ENCODE measurements at regions not wholly inside any gene's neighbourhood (a gene's known extent, or its start where the extent isn't known, plus 50 kb on each side); places are given as distances from the start of the nearest gene placed in this dataset.

- DNase-seq (no peak), ATAC-seq (ENCODE audit: low read depth) (no peak)
- BruUV-seq (replicated peaks) = no TSS peak
- no peaks in the 10 kb centered on the region for H3K79me1 ChIP-seq (ENCODE audit: low read depth in 1 of 2, low read length in 2 of 2)
- no peak overlapping the region for H4K8ac ChIP-seq (ENCODE audit: low read depth in 2 of 2, low read length in 2 of 2)
- H4K5ac ChIP-seq (ENCODE audit: low read depth, low read length) = no peak overlapping the region
- H4K91ac ChIP-seq (ENCODE audit: insufficient read depth, low read depth, low read length) = no peak overlapping the region
- 35% methylated on average over 5 of the region's 8 CpGs; no CpG with 5 or more reads in 1 of the 2 experiments for WGBS, 2 experiments (ENCODE audit: extremely low coverage in 2 of 2, insufficient read length in 1 of 2)
- intact Hi-C loops (cut with micrococcal nuclease) = no loop called here
- dilution Hi-C loops (cut with HindIII; ENCODE audit: low sequenced_read_pairs, unreplicated experiment) = no loop called here
- in situ Hi-C loops (cut with MboI; ENCODE audit: low sequenced_read_pairs) = no loop called here
- H3K4me1 ChIP-seq (ENCODE audit: control insufficient read depth, insufficient read depth, low read length) = no peaks in the 10 kb centered on the region
- H3K56ac ChIP-seq (ENCODE audit: extremely low read depth, insufficient read depth, low read length) = no peak overlapping the region
- CTCF ChIA-PET = interaction anchor here (0.5 kb wide), 1 partner anchor 56 kb away, joined by 4 read pairs; no protein-coding TSS in a partner anchor
- no peak overlapping the region for H2BK15ac ChIP-seq (ENCODE audit: low read depth, low read length)
- no peak overlapping the region for H3K4ac ChIP-seq (ENCODE audit: low read depth, low read length)
- no peak overlapping the region for H3K4me3 ChIP-seq (ENCODE audit: insufficient read depth, low read depth, low read length)
- H2BK20ac ChIP-seq (ENCODE audit: low read depth, low read length) = no peak overlapping the region
- no peaks in the 10 kb centered on the region for H3K9me3 ChIP-seq (ENCODE audit: control insufficient read depth, insufficient read depth, low read length)
- no peak for TF ChIP-seq RFX5 (IDR thresholded peaks at IDR 0.05; ENCODE audit: low read depth, low read length)
- no peak for TF ChIP-seq FOS (IDR thresholded peaks at IDR 0.05; ENCODE audit: low read depth, low read length)
- TF ChIP-seq MAFK (IDR thresholded peaks at IDR 0.05; ENCODE audit: low read depth, low read length) = no peak
- no peak for TF ChIP-seq CHD1 (IDR thresholded peaks at IDR 0.05; ENCODE audit: low read depth, low read length)
- no peak for TF ChIP-seq CEBPB (IDR thresholded peaks at IDR 0.05; ENCODE audit: low read depth, low read length)
- TF ChIP-seq BHLHE40 (IDR thresholded peaks at IDR 0.05; ENCODE audit: low read depth, low read length) = no peak
- TF ChIP-seq USF2 (IDR thresholded peaks at IDR 0.05; ENCODE audit: low read depth, low read length) = no peak
- TF ChIP-seq, protein P1, sequence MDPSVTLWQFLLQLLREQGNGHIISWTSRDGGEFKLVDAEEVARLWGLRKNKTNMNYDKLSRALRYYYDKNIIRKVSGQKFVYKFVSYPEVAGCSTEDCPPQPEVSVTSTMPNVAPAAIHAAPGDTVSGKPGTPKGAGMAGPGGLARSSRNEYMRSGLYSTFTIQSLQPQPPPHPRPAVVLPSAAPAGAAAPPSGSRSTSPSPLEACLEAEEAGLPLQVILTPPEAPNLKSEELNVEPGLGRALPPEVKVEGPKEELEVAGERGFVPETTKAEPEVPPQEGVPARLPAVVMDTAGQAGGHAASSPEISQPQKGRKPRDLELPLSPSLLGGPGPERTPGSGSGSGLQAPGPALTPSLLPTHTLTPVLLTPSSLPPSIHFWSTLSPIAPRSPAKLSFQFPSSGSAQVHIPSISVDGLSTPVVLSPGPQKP (IDR thresholded peaks at IDR 0.05; ENCODE audit: borderline replicate concordance, low read depth, low read length) = no peak
- no peak for TF ChIP-seq MAZ (IDR thresholded peaks at IDR 0.05; ENCODE audit: borderline replicate concordance, low read depth, low read length)
- no peak for TF ChIP-seq RCOR1 (IDR thresholded peaks at IDR 0.05; ENCODE audit: insufficient replicate concordance, low read length)
- no peak for TF ChIP-seq POLR2A (IDR thresholded peaks at IDR 0.05; ENCODE audit: low read depth, low read length)
- H2BK5ac ChIP-seq (ENCODE audit: low read depth, low read length, poor library complexity, severe bottlenecking) = no peak overlapping the region
- no peak overlapping the region for H2AFZ ChIP-seq (replicated peaks; ENCODE audit: low read length, poor library complexity)
- no peak overlapping the region for H3K14ac ChIP-seq (replicated peaks; ENCODE audit: low read depth, low read length)
- POLR2A ChIA-PET (ENCODE audit: unreplicated experiment) = no interaction called here
- no peak overlapping the region for H2AK9ac ChIP-seq (replicated peaks; ENCODE audit: low read depth, low read length, poor library complexity)
- no peaks in the 10 kb centered on the region for H4K20me1 ChIP-seq (ENCODE audit: insufficient read depth, low read length)
- H3K9ac ChIP-seq (ENCODE audit: low read depth, low read length) = no peak overlapping the region
- H3K27ac ChIP-seq (ENCODE audit: insufficient read depth, low read length) = no peak overlapping the region
- no peaks in the 10 kb centered on the region for H3K9me1 ChIP-seq (ENCODE audit: insufficient read depth, low read length)
- H3K4me2 ChIP-seq (ENCODE audit: low read depth, low read length) = no peak overlapping the region
- no peak overlapping the region for H3K18ac ChIP-seq (ENCODE audit: low read depth, low read length)
- H3K36me3 ChIP-seq (ENCODE audit: control insufficient read depth, insufficient read depth, low read length) = no peaks in the 10 kb centered on the region
- H2AK5ac ChIP-seq (ENCODE audit: low read depth, low read length) = no peak overlapping the region
- no peak overlapping the region for H3K23ac ChIP-seq (ENCODE audit: low read depth, low read length)
- no peak overlapping the region for H2BK120ac ChIP-seq (ENCODE audit: low read depth, low read length)
- H3K27me3 ChIP-seq (ENCODE audit: control insufficient read depth, insufficient read depth, low read length) = no peaks in the 10 kb centered on the region
These were observed 217.8 kb upstream of the MEIS1 start for GRCh38 chr2:66217039-66217585.

Data from IMR-90 (cell line).